Thyroid gland (tissue), 4 donors: ENCODE measurements at regions not wholly inside any gene's neighbourhood (a gene's known extent, or its start where the extent isn't known, plus 50 kb on each side); places are given as distances from the start of the nearest gene placed in this dataset.

Source experiments
- CTCF ChIP-seq, 6 experiments: fragments of 200-600 bp in 3 of 6; fragments of 450-650 bp in 3 of 6; sonication (generic) in 3 of 6; IDR thresholded peaks; one replicate each; pipeline ENCODE4 v1.5.1; 2016 to 2019; ENCODE audit warnings: antibody characterized with exemption in 6 of 6, mild to moderate bottlenecking in 2 of 6, inconsistent platforms in 1 of 6, moderate library complexity in 1 of 6
- POLR2A ChIP-seq, 2 donors: fragments of 450-650 bp; IDR thresholded peaks; one replicate each; pipeline ENCODE4 v1.6.1; 2017; ENCODE audit warnings: antibody characterized with exemption in 2 of 2, mild to moderate bottlenecking in 2 of 2, moderate library complexity in 1 of 2

- no peak for TF ChIP-seq CTCF (IDR thresholded peaks at IDR 0.05)
- no peak for TF ChIP-seq POLR2A (IDR thresholded peaks at IDR 0.05)
Measured at GRCh38 chr3:27840807-27841594, 118.9 kb upstream of the EOMES start.
